ENCODE measurements at regions not wholly inside any gene's neighbourhood (a gene's known extent, or its start where the extent isn't known, plus 50 kb on each side); places are given as distances from the start of the nearest gene placed in this dataset.
"Not testable (repeated sequence)": the region's sequence is repeated elsewhere in the genome, so short reads cannot be mapped to it uniquely, and the experiment has no call there.

DNA sequence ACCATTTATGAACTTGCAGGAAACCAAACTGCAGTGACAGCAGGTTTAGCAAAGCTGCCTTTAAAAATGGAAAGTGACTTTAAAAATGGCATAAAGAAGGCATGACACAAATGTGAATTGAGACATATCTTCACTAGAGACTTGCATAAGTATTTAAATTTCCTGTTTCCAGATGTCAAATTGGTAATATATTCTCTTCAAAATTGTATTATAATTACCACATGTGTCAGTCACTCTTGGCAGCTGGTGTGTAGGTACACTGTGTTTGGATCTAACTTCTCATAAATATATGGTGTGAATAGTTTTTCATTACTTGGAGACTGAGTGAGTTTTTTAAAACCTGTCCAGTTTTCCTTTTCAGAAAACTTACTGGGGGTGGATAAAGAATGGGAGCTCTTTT lies 636.2 kb upstream of the SGO1 start:
- TF ChIP-seq CTCF (IDR thresholded peaks at IDR 0.05; ENCODE audit: unreplicated experiment in 3 of 3) = no peak
- Mint-ChIP-seq H3K9me3 (peaks cover 19% of the 10 kb centered on the region), H3K27ac (no peak overlapping the region), H3K4me3 (no peak overlapping the region), H3K36me3 (ENCODE audit: low read depth) (no peaks in the 10 kb centered on the region), H3K4me1 (no peaks in the 10 kb centered on the region), H3K27me3 (ENCODE audit: low read depth) (no peaks in the 10 kb centered on the region)

GRCh38 chr3:20820872-20821271 lies 634.9 kb upstream of the SGO1 start:
- not testable (repeated sequence) for H3K4me3 Mint-ChIP-seq; H3K27me3 Mint-ChIP-seq (ENCODE audit: low read depth); H3K4me1 Mint-ChIP-seq; H3K36me3 Mint-ChIP-seq (ENCODE audit: low read depth); H3K27ac Mint-ChIP-seq
- H3K9me3 Mint-ChIP-seq = peaks cover 19% of the 10 kb centered on the region

DNA sequence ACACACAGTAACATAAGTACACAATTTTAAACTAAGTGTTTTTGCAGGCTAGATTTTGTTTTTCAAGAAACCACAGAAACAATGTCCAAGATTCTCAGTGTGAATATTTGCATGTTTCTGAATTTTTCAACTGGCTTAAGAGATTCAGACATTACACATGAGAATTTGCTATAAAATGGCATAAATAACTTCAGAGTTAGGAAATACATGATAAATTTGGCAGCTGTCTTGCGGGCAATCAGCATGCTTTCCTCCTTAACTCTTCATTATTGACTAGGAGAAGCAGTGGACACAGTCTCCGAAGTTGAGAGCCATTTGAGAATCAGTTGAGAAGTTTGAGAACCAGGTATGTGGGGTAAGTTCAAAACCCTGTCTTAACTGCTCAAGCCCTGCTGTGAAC lies 625.6 kb upstream of the SGO1 start:
- H3K27me3 Mint-ChIP-seq (ENCODE audit: low read depth) = no peaks in the 10 kb centered on the region
- no peak for TF ChIP-seq CTCF (IDR thresholded peaks at IDR 0.05; ENCODE audit: unreplicated experiment in 3 of 3)
- H3K4me3 Mint-ChIP-seq = no peak overlapping the region
- peaks cover 11% of the 10 kb centered on the region for H3K4me1 Mint-ChIP-seq
- no peaks in the 10 kb centered on the region for H3K36me3 Mint-ChIP-seq (ENCODE audit: low read depth)
- peak overlapping the region in 1 of 3 experiments; percentile 16 for H3K27ac Mint-ChIP-seq
- H3K9me3 Mint-ChIP-seq = peaks cover 3% of the 10 kb centered on the region

GRCh38 chr3:20811006-20811405 lies 625.0 kb upstream of the SGO1 start:
- no peak for TF ChIP-seq CTCF (IDR thresholded peaks at IDR 0.05; ENCODE audit: unreplicated experiment in 3 of 3)
- Mint-ChIP-seq H3K36me3 (ENCODE audit: low read depth) (no peaks in the 10 kb centered on the region), H3K27ac (peak overlapping the region in 1 of 3 experiments; percentile 16), H3K27me3 (ENCODE audit: low read depth) (no peaks in the 10 kb centered on the region), H3K4me3 (no peak overlapping the region), H3K4me1 (peaks cover 11% of the 10 kb centered on the region), H3K9me3 (peaks cover 3% of the 10 kb centered on the region)

- peaks cover 3% of the 10 kb centered on the region for H3K9me3 Mint-ChIP-seq
- H3K4me3 Mint-ChIP-seq = no peak overlapping the region
- H3K27ac Mint-ChIP-seq = peak overlapping the region in 2 of 3 experiments; percentile 2 to 9
- H3K36me3 Mint-ChIP-seq (ENCODE audit: low read depth) = no peaks in the 10 kb centered on the region
- H3K4me1 Mint-ChIP-seq = peaks cover 11% of the 10 kb centered on the region
- H3K27me3 Mint-ChIP-seq (ENCODE audit: low read depth) = no peaks in the 10 kb centered on the region
- no peak for TF ChIP-seq CTCF (IDR thresholded peaks at IDR 0.05; ENCODE audit: unreplicated experiment in 3 of 3)
These were observed 624.5 kb upstream of the SGO1 start for GRCh38 chr3:20810555-20810954.

DNA sequence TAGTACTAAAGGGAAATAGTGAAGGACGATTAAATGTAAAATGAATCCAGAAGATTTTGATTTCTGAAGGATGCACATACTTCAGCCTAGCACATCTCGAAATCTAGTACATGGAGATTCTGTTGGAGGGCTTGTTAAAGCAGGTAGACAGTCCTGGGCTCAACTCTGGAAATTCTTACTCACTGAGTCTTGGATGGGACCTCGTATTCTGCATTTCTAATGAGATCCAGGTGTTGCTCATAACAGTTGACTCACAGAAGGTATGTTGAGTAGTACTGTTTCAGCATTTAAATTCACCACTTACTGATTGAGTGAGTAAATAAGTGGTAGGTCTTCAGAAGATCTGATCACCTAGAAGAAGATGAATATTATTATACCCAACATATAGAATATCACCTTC lies 623.4 kb upstream of the SGO1 start:
- no peak for TF ChIP-seq CTCF (IDR thresholded peaks at IDR 0.05; ENCODE audit: unreplicated experiment in 3 of 3)
- Mint-ChIP-seq H3K4me1 (peaks cover 11% of the 10 kb centered on the region), H3K4me3 (no peak overlapping the region), H3K36me3 (ENCODE audit: low read depth) (no peaks in the 10 kb centered on the region), H3K27ac (no peak overlapping the region), H3K9me3 (peaks cover 3% of the 10 kb centered on the region), H3K27me3 (ENCODE audit: low read depth) (no peaks in the 10 kb centered on the region)

Data from nephron (organoid).